K562 (cell line): ENCODE measurements at regions not wholly inside any gene's neighbourhood (a gene's known extent, or its start where the extent isn't known, plus 50 kb on each side); places are given as distances from the start of the nearest gene placed in this dataset.
A peak's percentile ranks its signal among the peaks of the same experiment; 100 is the strongest.

Experiments
- CBFA2T2 ChIP-seq: fragments of 450-650 bp; conservative IDR thresholded peaks from 2 replicates; pipeline ENCODE4 v1.6.1; 2017; ENCODE audit warnings: mild to moderate bottlenecking
- CBX8 ChIP-seq: fragments of 200-600 bp; sonication (generic); IDR thresholded peaks from 2 replicates; pipeline ENCODE4 v1.6.1; 2012; ENCODE audit warnings: borderline replicate concordance, mixed run types, low read depth, mild to moderate bottlenecking, moderate library complexity, mixed read lengths, low read length, control low read depth, inconsistent platforms; ENCODE audit not compliant: poor library complexity, severe bottlenecking; ENCODE audit errors: extremely low read depth
- CHAMP1 ChIP-seq: fragments of 450-650 bp; IDR thresholded peaks from 2 replicates; pipeline ENCODE4 v1.6.1; 2016; ENCODE audit warnings: mild to moderate bottlenecking
- CLOCK ChIP-seq: fragments of 250-450 bp; sonication (Bioruptor Pico); IDR thresholded peaks from 2 replicates; pipeline ENCODE4 v1.4.0; 2020; ENCODE audit warnings: mild to moderate bottlenecking, moderate library complexity, borderline replicate concordance
- E2F6 ChIP-seq, 2 experiments: IDR thresholded peaks; 2 replicates each; pipeline ENCODE4 v1.6.1; 2011; ENCODE audit warnings: borderline replicate concordance in 1 of 2, control low read depth in 1 of 2, low read depth in 1 of 2, low read length in 1 of 2, mild to moderate bottlenecking in 1 of 2, mixed read lengths in 1 of 2, moderate library complexity in 1 of 2; ENCODE audit not compliant: insufficient read depth in 1 of 2, insufficient read length in 1 of 2, poor library complexity in 1 of 2, severe bottlenecking in 1 of 2; ENCODE audit errors: extremely low read depth in 1 of 2
- KDM4B ChIP-seq, 2 experiments: fragments of 450-650 bp in 1 of 2; sonication (generic) in 1 of 2; IDR thresholded peaks; 2 replicates each; pipeline ENCODE4 v1.6.1; 2016 to 2017; ENCODE audit warnings: borderline replicate concordance in 2 of 2, antibody characterized with exemption in 1 of 2, low read depth in 1 of 2, mild to moderate bottlenecking in 1 of 2
- NR2C1 ChIP-seq, 2 experiments: fragments of 450-650 bp; IDR thresholded peaks; 2 replicates each; pipeline ENCODE4 v1.6.1; 2017; ENCODE audit warnings: mild to moderate bottlenecking in 2 of 2, antibody characterized with exemption in 1 of 2, inconsistent platforms in 1 of 2, missing compliant biosample characterization in 1 of 2, missing genetic modification characterization in 1 of 2
- TARDBP ChIP-seq: fragments of 450-650 bp; IDR thresholded peaks from 2 replicates; pipeline ENCODE4 v1.6.1; 2016
- TFAP4 ChIP-seq: sonication (generic); formaldehyde crosslinking; IDR thresholded peaks from 2 replicates; pipeline ENCODE4 v1.8.0; 2022; ENCODE audit warnings: missing genetic modification reagents, mild to moderate bottlenecking, moderate library complexity, borderline replicate concordance
- UBTF ChIP-seq, 2 experiments: IDR thresholded peaks; 2 replicates each; pipeline ENCODE4 v1.6.1; 2012; ENCODE audit warnings: improper control_type of control experiment in 2 of 2, low read depth in 2 of 2, low read length in 2 of 2, borderline replicate concordance in 1 of 2
- ZBTB8A ChIP-seq: fragments of 450-650 bp; IDR thresholded peaks from 2 replicates; pipeline ENCODE4 v1.6.1; 2018; ENCODE audit warnings: mild to moderate bottlenecking, moderate library complexity; ENCODE audit not compliant: partially characterized antibody
- ZNF165 ChIP-seq: fragments of 250-450 bp; sonication (Bioruptor Pico); IDR thresholded peaks from 2 replicates; pipeline ENCODE4 v1.4.0; 2020; ENCODE audit warnings: borderline replicate concordance
- ZNF23 ChIP-seq: fragments of 250-450 bp; sonication (Bioruptor Pico); IDR thresholded peaks from 2 replicates; pipeline ENCODE4 v1.4.0; 2020; ENCODE audit warnings: mild to moderate bottlenecking
- ZNF263 ChIP-seq: sonication (generic); formaldehyde crosslinking; IDR thresholded peaks from 2 replicates; pipeline ENCODE4 v1.8.0; 2022; ENCODE audit warnings: mild to moderate bottlenecking, missing genetic modification reagents, borderline replicate concordance
- ZNF699 ChIP-seq: fragments of 250-450 bp; sonication (Bioruptor Pico); IDR thresholded peaks from 2 replicates; pipeline ENCODE4 v1.8.0; 2021; ENCODE audit warnings: mild to moderate bottlenecking, moderate library complexity; ENCODE audit not compliant: insufficient replicate concordance

GRCh38 chr12:124636138-124636978 lies 68.9 kb upstream of the NCOR2 start (continued):
- TF ChIP-seq CHAMP1 (no peak), TARDBP (no peak), ZNF23 (CRISPR knock-in tag) (0 out of 2 replicates have a peak, but pooled peaks have one; percentile 10), CLOCK (CRISPR knock-in tag) (no peak), KDM4B (IDR thresholded peaks at IDR 0.05; ENCODE audit: borderline replicate concordance in 2 of 2, low read depth in 1 of 2) (no peak), TFAP4 (CRISPR knock-in tag) (peak; percentile 96), CBX8 (no peak), NR2C1 (IDR thresholded peaks at IDR 0.05) (no peak), NR2C1 (tag; IDR thresholded peaks at IDR 0.05) (peak; percentile 42), ZNF165 (CRISPR knock-in tag) (no peak), ZBTB8A (no peak), ZNF263 (no peak), UBTF (IDR thresholded peaks at IDR 0.05; ENCODE audit: borderline replicate concordance in 1 of 2, low read depth in 2 of 2, low read length in 2 of 2) (no peak), E2F6 (IDR thresholded peaks at IDR 0.05; ENCODE audit: borderline replicate concordance in 1 of 2, extremely low read depth in 1 of 2, insufficient read depth in 1 of 2, insufficient read length in 1 of 2, low read depth in 1 of 2, low read length in 1 of 2, poor library complexity in 1 of 2, severe bottlenecking in 1 of 2) (no peak), CBFA2T2 (peak; percentile 42; the same call in 1 of the 2 replicates), ZNF699 (CRISPR knock-in tag) (no peak)
